OCI-M1 (cell line): ENCODE measurements at regions not wholly inside any gene's neighbourhood (a gene's known extent, or its start where the extent isn't known, plus 50 kb on each side); places are given as distances from the start of the nearest gene placed in this dataset.

Experiments
- DNase-seq: peaks from one replicate; lab custom pipeline; 2025; lab: John Stamatoyannopoulos, UW

DNA sequence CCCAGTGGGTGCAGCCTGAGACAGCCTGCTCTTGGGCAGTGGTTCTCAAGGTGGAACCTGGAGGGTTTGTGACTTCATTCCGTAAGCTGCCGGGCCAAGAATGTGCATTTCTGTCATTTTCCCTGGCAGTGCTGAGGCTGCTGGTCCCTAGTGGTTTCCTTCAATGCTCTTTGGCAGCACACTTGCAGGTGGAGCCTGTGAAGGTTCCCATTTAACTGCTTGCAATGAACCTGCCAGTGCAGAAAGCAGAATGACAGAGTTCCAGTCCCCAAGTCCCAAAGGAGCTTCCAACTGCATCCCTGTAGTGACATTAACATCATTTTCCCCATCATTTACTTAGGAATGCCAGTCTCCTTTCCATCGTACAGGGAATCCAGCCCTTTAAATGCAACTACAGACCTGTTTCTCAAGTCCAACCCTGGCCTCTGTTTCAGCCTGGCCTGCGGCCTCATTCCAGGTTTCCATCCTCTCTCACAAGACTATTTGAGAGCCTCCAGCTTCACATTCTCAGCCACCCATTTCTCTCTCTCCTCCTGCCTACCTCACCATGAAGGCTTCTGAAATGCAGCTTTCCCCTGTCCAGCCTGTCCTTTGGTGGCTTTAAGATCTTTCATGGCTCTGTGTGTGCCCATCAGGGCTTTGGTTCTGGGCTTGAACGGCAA lies 149.7 kb upstream of the GGTLC1 start:
- DNase-seq: no peak

DNA sequence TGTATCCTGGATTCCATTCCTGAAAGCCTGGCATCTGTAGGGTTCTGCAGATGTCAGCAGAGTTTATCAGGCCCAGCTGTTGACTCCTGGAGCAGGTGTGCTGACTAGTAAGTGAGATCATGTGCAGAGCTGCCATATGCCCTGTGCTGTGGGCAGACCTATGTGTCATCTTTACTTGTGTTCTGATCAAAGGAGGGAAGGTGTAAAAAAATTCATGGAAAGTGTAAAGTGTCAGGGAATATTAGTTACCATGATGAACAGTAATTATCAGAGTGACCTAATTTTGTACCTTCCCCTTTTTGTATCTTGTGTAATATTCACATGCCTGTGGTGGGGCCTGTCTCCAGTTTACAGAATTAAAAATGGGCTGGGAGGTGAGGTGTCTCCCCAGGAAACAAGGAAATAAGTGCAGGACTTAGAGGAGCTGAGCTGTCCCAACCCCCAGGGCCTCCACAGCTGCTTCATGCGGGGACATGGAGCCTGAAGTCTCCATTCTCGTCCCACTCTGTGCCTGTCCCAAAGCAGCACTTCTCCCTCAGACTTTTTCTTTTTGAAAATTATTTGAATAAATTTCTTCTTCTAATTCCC lies 148.2 kb upstream of the GGTLC1 start:
- DNase-seq: no peak

DNA sequence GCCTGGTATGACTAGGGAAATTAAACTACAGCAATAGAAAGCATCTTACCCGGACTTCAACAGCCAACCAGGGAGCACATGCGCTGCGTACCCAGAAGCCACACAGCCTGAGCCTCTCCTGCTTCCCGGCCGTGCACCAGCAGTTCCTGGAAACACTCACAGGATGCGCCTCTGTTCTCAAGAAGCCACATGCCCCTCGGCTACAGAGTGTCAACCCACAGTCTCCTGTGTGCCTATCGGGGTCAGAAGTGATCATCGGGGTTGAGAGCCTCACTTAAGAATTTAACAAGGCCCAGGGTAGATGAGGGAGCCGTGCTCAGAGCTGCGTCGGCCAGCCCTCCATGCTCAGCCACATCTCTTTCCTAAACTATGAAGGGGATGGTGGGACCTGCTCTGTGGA lies 147.2 kb upstream of the GGTLC1 start:
- DNase-seq: no peak

DNA sequence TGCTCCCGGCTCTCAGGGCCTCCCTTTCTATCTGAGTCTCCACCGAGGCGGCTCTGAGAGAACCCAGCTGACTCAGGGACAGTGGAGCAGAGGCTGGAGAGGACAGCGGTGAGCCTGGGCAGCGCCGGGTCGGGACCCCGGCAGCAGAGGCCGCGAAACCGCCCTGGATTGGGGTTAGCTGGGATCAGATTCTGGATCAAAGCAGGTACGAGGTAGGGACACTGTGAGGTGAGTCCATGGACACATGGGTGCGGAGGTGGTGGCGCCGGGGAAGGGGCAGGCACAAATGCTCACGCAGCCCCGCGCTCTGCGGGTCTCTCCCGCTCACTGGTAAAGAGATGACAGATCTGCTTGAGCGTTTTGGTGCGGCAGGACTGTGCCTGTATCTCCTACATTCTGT lies 146.4 kb upstream of the GGTLC1 start:
- DNase-seq: no peak

DNA sequence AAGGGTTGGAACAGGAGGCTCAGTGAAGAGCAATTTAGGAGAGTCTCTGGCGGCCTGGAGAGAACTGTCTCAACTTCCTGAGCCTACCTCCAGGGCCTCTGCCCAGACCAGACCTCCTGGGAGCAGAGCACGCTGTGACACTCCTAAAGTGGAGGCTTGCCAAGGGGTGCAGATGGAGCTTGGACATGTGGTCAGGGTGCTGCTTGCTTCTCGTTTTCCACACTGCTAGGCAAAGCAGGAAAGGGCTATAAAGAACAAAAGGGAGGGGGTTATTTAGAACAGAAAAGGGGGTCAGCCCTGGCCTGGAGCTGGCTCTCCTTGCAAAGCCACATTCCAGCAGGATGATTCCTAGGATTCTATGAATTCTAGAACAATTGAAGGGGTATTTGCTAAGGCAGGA lies 145.7 kb upstream of the GGTLC1 start:
- DNase-seq: no peak

DNA sequence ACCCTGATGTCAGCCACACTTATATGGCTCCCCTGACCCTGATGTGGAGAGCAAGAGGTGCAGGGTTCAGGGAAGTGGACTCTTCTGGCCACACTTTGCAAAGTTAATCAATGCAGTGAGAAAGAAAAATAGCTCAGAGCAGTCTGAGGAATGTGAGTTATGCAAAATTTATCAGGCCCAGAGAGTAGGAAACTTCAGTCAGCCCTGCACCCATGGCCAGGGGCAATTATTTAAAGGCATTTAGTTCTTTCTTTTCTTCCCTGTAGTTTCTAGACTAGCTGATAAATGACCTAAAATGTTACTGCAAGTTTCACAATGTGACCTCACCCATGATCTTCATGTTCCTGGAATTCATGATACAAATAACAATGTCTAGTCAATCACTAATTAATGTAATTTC lies 143.7 kb upstream of the GGTLC1 start:
- no peak for DNase-seq

DNA sequence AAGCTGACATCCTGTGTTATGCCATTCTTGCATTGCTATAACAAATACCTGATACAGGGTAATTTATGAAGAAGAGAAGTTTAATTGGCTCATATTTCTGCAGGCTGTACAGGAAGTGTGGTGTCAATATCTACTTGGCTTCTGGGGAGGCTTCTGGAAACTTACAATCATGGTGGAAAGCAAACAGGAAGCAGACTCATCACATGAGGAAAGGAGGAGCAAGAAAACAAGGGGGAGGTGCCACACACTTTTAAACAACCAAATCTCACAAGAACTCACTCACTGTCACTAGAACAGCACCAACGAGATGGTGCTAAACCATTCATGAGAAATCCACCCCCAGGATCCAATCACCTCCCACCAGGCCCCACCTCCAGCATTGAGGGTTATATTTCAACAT lies 143.1 kb upstream of the GGTLC1 start:
- DNase-seq: no peak

DNA sequence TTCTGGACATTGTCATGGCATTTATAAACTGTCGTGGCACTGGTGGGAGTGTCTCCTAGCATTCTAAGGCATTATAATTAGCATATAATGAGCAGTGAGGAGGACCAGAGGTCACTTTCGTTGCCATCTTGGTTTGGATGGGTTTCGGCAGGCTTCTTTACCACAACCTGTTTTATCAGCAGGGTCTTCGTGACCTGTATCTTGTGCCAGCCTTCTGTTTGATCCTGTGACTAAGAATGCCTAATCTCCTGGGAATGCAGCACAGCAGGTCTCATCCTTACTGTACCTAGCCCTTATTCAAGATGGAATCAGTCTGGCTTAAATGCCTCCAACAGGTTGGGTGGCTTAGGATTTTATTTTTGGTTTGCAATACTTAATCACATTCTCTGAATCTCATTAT lies 142.7 kb upstream of the GGTLC1 start:
- DNase-seq: no peak

DNA sequence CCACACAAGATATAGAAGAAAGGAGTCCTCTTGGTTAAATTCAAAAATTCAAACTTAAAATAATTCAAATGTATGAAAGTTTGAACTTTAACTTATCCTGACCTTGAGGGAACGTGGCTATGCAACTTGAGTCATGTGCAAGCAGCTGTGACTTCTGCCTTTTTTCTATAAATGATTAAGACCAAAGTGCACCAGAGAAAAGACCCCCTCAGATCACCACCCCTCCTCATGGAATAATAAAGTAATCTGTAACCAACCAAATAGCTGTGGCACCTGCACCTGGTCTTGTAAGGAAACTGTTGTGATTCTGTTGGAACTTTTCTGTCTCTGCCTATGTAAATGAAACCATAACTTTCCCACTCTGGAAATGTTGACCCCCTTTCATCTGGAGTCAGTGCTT lies 141.1 kb upstream of the GGTLC1 start:
- no peak for DNase-seq

DNA sequence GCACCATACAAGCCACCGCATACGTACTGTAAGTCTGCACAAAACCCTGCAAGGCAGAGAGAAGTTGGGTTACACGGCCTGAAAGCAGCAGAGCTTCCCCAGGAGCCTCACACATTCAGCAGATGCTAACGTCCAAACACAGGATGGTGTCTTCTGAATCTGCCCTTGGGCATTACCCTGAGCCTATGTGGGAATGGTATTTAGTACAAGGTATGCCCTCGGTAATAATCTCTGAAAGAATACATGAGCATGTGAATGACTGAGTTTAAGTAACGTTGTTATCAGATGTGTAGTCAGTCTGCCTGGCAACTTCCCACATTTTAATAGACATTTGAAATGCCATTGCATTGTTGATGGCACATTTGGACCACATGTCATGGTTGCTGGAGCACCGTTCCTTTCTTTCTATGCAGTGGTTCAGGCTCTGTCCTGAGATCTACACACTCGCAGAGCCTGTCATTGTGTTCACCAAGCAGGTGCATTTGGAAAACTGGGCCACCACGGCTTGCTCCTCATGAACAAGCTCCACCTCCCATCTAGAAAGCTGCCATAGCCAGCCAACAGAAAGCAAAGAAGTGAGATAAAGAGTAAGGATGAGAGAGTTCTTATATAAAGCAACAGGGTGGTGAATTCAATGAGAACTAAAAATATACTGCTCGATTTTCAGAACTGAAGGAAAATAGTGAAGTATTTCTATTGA lies 136.5 kb upstream of the GGTLC1 start:
- no peak for DNase-seq

DNA sequence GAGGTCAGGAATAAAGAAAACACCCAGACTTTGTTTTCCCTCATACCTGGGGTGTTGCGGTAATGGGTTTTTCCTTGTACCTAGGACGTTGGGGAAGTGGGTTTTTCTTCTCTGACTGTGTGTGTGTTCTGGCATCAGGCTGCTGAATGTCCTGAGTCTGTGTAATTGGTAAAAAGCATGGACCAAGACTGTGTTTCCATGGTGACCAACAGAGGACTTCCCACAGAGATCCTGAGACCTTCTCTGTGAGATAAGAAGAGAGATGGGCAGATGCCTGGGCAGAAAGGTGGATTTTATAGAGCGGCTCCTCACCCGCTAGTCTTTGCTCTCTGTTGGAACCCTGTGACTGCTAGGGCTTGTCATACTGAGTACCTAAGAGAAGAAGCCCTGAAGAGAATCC lies 135.4 kb upstream of the GGTLC1 start:
- DNase-seq: no peak

DNA sequence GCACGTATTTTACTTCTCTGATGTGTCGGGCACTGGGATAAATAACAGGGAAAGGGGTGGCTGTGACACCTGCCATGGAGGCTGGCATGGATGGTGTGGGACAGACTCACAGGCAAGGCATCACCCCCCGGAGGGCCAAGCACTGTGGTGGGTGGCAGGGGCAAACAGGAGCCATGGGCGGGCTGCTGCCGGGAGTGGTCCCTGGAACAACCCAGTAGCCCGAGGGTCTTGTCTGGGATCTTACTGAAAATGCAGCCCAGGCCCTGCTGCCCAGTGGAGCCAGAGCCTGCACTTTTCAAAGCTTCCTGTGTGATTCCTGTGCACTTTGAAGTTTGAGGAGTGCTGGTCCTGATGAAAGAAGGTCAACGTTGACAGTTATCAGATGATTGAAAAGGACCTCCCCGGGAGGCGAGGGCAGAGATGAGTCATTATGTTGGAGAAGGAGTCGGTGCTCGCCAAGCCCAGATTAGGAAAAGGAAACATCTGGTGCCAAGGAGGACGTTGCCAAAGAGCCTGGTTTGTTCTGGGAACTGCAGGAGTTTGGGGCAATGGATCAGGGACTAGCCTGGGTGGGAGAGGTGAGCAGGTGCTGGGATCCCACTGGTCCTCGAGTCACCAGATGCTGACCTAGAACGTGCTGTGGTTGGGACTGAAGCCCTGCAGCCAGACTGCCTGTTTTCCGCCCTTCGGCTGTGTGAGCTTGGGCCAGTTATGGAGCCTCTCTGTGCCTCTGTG lies 130.0 kb upstream of the GGTLC1 start:
- no peak for DNase-seq

DNA sequence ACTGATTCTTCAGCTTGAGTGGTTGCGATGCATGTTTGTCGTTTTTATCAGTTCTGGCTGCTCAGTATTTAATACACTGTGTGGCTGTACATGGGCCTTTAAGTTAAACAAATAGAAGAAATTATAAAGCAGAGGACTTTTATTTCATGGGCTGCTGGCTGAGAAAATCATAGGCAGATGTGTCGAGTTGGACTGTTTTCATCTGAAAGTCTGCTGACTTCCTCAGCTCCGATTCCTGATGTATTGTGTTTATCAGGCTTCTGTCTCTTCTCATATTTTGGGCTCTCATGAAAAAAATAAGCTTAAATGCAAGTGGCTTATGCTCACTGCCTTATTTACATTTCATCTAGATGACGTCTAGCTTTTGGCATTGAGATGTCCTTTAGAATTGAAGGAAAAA lies 129.5 kb upstream of the GGTLC1 start:
- no peak for DNase-seq

DNA sequence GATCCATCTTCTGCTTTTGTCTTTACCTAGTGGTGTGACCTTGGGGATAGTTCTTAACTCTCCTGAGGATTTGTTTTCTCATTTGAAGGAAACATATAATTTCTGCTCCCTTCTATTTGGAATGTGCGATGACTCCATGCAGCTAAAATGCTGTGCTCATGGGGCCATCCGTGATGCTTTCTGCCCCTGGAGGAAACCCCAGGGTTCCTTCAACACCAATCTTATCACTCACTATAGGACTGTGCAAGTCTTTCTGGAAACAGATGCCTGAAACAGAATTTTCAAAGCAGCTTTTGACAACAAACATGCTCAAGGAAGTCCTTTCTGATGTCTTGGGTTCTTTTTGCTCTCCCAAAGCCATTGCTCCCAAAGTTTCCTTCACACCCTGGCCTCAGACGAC lies 128.8 kb upstream of the GGTLC1 start:
- no peak for DNase-seq

DNA sequence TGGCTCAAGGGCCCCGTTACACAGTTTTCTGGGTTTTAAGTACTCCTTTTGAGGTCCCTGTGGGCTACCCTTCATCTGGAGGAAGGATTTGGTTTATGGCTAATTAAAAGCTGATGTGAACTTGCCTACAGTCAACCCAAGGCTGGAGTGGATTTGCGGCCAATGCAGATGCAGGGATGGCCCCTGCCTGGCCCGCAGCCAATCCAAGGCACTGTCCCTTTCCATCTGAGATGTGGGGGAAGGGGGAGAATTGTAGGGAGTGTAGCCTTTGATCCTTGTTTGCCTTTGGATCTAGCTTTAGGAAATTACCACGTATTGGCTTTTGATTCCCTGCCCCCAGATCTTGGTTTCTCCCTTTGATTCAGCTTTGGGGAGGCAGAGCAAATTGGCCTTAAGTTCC lies 128.0 kb upstream of the GGTLC1 start:
- DNase-seq: no peak

DNA sequence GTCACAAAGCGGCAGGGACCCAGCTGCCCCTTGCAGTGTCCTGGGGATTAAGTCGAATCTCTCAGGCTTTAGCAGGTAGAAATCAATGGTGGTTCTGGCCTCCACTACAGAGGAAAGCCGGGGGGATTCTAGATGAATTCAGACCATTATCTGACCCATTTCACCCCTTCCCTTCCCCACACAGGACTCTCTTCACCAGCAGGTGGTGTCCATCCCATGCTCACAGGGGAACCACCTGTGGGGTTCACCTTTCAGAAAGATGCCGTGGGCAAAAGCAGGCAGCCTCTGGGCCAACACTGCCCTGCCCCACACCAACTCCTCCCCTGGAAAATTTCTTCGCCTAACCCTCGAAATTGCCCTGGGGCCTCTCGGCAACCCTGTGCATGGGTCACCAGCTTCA lies 123.8 kb upstream of the GGTLC1 start:
- no peak for DNase-seq

DNA sequence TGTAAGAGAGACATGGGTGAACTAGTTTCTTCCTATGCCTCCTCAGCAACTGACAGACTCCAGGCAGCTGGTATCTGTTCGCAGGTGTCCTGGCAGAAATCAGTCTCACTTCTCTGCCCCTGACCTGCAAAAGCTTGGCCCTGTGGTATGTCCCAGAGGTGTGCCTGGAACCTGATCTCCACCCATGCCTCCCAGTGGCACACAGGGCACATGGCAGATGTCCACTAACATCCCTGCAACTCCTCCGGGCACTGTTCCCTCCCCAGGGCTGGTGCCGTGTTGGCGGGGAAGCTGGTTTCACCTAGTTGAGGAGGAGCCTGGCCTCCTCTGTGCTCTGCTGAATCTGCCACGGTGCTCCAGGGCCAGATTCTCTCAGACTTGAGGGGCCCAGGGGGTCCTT lies 123.3 kb upstream of the GGTLC1 start:
- DNase-seq: no peak

DNA sequence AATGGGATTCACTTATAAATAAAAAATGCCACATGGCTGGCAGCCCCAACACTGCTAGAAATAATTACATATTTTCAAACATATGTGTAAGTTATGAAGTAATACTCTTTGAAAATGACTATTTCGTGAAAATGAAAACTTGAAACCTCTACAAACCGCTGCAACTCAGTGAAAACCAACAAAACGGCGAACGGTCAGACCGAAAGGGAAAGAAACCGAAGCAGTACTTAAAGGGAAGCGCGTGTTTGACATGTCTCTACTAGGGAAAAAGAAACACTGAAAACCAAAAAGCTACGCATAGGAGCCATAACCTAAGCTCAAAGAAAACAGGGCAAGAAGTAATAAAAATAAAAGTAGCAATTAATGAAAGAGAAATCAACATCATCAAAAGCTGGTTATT lies 121.0 kb upstream of the GGTLC1 start:
- DNase-seq: no peak

DNA sequence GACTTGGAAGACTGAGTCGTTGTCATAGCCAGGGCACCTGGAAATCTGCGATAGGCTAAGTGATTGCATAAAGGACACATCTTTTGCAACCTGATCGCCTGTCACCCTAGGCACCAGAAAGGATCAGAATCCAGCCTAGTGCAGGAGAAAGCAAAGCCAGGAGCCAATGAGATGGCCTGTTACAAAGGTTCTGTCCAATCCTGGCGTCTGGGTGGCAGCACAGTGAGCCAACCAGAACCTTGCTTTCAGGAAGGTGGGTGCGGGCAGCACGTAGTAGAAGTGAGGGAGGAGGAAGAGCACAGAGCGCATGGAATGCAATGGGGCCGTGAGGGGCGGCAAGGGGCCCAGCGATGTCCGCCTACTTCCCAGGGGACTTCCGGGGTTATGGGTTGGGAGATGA lies 120.4 kb upstream of the GGTLC1 start:
- no peak for DNase-seq

DNA sequence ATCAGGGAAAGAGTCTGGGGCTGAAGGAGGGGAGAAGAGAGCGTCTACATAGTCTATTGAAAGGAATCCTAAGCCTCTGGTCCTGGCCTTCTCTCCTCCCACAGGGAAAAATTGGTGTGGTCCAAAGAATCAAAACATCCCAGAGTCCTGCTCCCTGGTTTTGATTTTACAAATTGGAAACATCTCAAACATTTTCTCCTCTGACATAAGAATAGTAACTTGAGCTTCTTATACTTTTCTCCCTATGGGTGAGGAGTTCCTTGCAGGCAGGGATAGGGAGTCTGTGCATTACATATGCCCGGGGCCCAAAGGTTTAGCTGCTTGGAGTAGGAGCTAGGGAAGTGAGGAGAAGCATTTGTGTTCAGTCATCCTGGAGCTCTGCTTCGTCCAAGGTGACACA lies 120.0 kb upstream of the GGTLC1 start:
- DNase-seq: no peak

DNA sequence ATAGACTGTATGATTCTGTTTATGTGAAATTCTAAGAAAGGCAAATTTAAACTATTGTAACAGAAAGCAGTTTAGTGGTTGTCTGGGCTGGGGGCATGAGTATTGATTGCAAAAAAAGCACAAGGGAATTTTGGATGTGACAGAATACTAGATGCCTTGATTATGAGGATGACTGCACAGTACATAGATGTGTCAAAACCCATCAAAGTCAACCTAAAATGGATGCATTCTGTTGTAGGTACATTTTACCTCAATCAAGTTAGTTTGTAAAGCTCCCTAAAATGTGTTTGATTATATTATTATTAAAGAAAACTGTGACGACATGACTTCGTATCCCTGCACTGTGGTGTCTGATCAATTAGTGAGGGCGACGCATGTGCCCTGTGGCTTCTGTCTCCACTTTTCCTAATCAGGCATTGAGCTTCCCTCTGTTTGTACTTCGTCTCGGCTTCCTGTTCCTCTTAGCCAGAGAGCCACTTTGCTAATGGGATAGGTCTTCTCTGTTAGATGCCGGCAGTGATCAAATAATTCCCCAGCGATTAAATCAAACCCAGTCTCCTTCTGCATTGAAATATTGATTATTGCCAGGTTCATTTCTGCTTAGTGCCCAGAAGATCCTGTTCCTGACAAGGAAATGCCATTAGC lies 118.3 kb upstream of the GGTLC1 start:
- no peak for DNase-seq

DNA sequence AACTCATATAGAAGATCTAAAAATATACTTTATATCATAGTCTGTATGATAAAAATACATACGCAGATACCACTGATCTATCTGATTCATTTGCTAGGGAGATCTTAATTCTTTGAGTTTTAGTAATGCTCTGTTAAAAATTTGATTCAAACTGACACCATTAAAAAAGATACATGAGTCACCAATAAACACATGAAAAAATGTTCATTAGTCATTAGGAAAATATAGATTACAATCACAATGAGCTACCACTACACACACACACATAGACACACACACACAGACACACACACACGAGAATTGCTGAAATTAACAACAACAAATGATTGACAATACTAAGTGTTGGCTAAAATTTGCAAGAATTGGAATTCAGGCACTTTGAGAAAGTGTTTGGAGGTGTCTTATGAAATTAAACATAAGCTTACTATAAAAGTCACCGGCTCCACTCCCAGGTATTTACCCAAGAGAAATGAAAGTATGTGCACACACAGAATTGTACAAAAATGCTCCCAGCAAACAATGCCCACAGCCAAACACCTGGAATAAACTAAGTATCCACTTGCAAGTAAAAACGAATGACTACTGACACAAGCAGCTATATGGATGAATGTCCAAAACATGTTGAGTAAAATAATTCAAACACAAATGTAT lies 117.7 kb upstream of the GGTLC1 start:
- DNase-seq: no peak
